ENCODE measurements at regions not wholly inside any gene's neighbourhood (a gene's known extent, or its start where the extent isn't known, plus 50 kb on each side); places are given as distances from the start of the nearest gene placed in this dataset.

DNA sequence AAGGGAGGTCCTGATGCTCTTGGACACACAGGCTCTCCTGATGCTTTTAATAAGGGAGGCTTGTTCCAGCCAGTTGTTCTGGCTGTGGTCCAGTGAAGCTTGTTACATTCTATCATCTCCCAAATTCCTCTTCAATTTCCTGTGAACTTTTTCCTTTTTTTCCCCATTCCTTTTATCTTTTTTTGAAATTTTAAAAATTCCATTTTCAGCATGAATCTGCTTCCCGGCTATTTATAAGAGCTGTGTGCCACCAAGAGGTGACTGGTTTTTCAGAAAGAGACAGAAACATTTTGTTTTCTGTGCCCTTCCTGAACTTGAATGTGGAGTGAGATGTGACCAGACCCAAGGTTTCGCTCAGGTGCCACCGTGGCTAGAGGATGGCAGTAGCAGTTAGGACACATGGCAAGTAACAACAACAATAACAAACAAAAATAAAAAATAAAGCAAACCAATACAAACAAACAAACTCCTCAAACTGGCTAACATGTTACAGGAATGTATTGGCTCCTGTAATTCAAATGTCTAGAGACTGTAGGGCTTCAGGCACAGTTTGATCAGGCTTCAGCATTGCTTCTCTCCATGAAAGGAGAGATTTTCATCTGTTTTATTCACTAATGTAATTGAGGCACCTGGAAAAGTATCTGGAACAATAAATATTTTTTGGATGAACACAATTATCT lies 121.1 kb downstream of the BOD1 start:
- no peak overlapping the region for H2BK120ac ChIP-seq (replicated peaks; ENCODE audit: low read depth, low read length)
- WGBS, 2 experiments (ENCODE audit: extremely low coverage in 1 of 2, insufficient coverage in 1 of 2, insufficient read length in 1 of 2, insufficient replicate concordance in 2 of 2, low coverage in 1 of 2, low lambda C conversion rate in 2 of 2, missing lambda C conversion rate in 1 of 2): 94% methylated on average over 3 of the region's 3 CpGs; no CpG with 5 or more reads in 1 of the 2 experiments
- H3K27me3 ChIP-seq (replicated peaks in 1 of 4; ENCODE audit: control insufficient read depth in 3 of 4, extremely low read depth in 1 of 4, insufficient read depth in 3 of 4, low read length in 3 of 4): no peaks in the 10 kb centered on the region; a peak in 1 of 7 replicates
- H3K79me1 ChIP-seq (ENCODE audit: low read depth, low read length): no peaks in the 10 kb centered on the region
- H3K79me2 ChIP-seq (ENCODE audit: control insufficient read depth in 1 of 2, insufficient read depth in 2 of 2, low read length in 2 of 2): no peaks in the 10 kb centered on the region
- H4K8ac ChIP-seq (ENCODE audit: extremely low read depth, insufficient read depth, low read length): no peak overlapping the region
- H4K91ac ChIP-seq (replicated peaks; ENCODE audit: insufficient read length, low read length): no peak overlapping the region
- H3K18ac ChIP-seq (ENCODE audit: extremely low read depth, low read length): no peak overlapping the region
- H2BK12ac ChIP-seq (ENCODE audit: low read depth, low read length): no peak overlapping the region
- no peak overlapping the region for H3K27ac ChIP-seq (ENCODE audit: low read depth, low read length)
- H4K5ac ChIP-seq (ENCODE audit: insufficient read length, low read depth, low read length): no peak overlapping the region
- H3K4ac ChIP-seq (replicated peaks; ENCODE audit: insufficient read length, low read depth, low read length): no peak overlapping the region
- H3K9me3 ChIP-seq (ENCODE audit: insufficient read depth in 2 of 2, low read depth in 1 of 2, low read length in 1 of 2): no peaks in the 10 kb centered on the region
- no peak overlapping the region for H2AFZ ChIP-seq (ENCODE audit: low read length)
- H3K23me2 ChIP-seq (ENCODE audit: low read depth, low read length): no peaks in the 10 kb centered on the region
- no peaks in the 10 kb centered on the region for H4K20me1 ChIP-seq (replicated peaks in 1 of 2; ENCODE audit: control insufficient read depth in 1 of 2, insufficient read depth in 2 of 2, low read length in 2 of 2)
- H3K4me2 ChIP-seq (ENCODE audit: insufficient read depth in 1 of 2, low read depth in 2 of 2, low read length in 2 of 2): no peak overlapping the region
- CTCF ChIA-PET (ENCODE audit: partially characterized antibody): interaction anchor here (0.9 kb wide), 1 partner anchor 292 kb away, joined by 3 read pairs; no protein-coding TSS in a partner anchor
- FAIRE-seq (no peak), DNase-seq (ENCODE audit: low read depth in 1 of 2, low spot score in 2 of 2) (no peak)
- no peak overlapping the region for H3K56ac ChIP-seq (replicated peaks; ENCODE audit: insufficient read length, low read depth, low read length)
- no peaks in the 10 kb centered on the region for H3K36me3 ChIP-seq (ENCODE audit: control insufficient read depth in 2 of 4, insufficient read depth in 4 of 4, low read length in 3 of 4)
- peaks cover 0 to 7% (median 4%) of the 10 kb centered on the region in 4 experiments; a peak in 5 of 7 replicates for H3K4me1 ChIP-seq (replicated peaks in 1 of 4; ENCODE audit: control insufficient read depth in 3 of 4, insufficient read depth in 4 of 4, low read length in 3 of 4)
- no peak overlapping the region for H3K14ac ChIP-seq (ENCODE audit: insufficient read length)
- H2BK15ac ChIP-seq (ENCODE audit: low read length): no peak overlapping the region
- H2AK5ac ChIP-seq (ENCODE audit: low read depth, low read length): no peak overlapping the region
- H3K23ac ChIP-seq (ENCODE audit: insufficient read length): no peak overlapping the region
- H2BK5ac ChIP-seq (ENCODE audit: low read depth, low read length): no peak overlapping the region
- no peak overlapping the region for H3K9ac ChIP-seq (replicated peaks in 1 of 4; ENCODE audit: extremely low read depth in 1 of 4, low read depth in 3 of 4, low read length in 3 of 4)
- H3K4me3 ChIP-seq (ENCODE audit: extremely low read depth in 1 of 4, insufficient read depth in 2 of 4, low read depth in 3 of 4, low read length in 4 of 4): no peak overlapping the region
- H2BK20ac ChIP-seq (ENCODE audit: low read length): no peak overlapping the region
- POLR2A ChIA-PET (ENCODE audit: partially characterized antibody): no interaction called here
- TF ChIP-seq, protein P1, sequence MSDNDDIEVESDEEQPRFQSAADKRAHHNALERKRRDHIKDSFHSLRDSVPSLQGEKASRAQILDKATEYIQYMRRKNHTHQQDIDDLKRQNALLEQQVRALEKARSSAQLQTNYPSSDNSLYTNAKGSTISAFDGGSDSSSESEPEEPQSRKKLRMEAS (IDR thresholded peaks at IDR 0.05): no peak
- TF ChIP-seq SUZ12 (IDR thresholded peaks at IDR 0.05; ENCODE audit: low read length) (no peak), EGR1 (IDR thresholded peaks at IDR 0.05; ENCODE audit: borderline replicate concordance, low read depth, low read length) (no peak), BCL11A (IDR thresholded peaks at IDR 0.05; ENCODE audit: low read depth in 2 of 2, low read length in 2 of 2) (no peak), RNF2 (IDR thresholded peaks at IDR 0.05; ENCODE audit: borderline replicate concordance, low read depth, low read length, missing control alignments, poor library complexity, severe bottlenecking) (no peak), RAD21 (IDR thresholded peaks at IDR 0.05 in 1 of 2, conservative IDR thresholded peaks at IDR 0.05 in 1 of 2; ENCODE audit: low read depth in 2 of 2, low read length in 2 of 2) (no peak), KDM4A (IDR thresholded peaks at IDR 0.05; ENCODE audit: low read depth, low read length, severe bottlenecking) (no peak), MAFK (IDR thresholded peaks at IDR 0.05; ENCODE audit: low read depth, low read length) (no peak), CTBP2 (IDR thresholded peaks at IDR 0.05; ENCODE audit: borderline replicate concordance, insufficient read depth, insufficient read length, low read length) (no peak), JUND (IDR thresholded peaks at IDR 0.05; ENCODE audit: low read length) (no peak), SIX5 (IDR thresholded peaks at IDR 0.05; ENCODE audit: low read depth, low read length) (no peak)
- TF ChIP-seq, protein P2, sequence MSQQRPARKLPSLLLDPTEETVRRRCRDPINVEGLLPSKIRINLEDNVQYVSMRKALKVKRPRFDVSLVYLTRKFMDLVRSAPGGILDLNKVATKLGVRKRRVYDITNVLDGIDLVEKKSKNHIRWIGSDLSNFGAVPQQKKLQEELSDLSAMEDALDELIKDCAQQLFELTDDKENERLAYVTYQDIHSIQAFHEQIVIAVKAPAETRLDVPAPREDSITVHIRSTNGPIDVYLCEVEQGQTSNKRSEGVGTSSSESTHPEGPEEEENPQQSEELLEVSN (IDR thresholded peaks at IDR 0.05): no peak

Data from H1 (cell line).